ENCODE measurements at regions not wholly inside any gene's neighbourhood (a gene's known extent, or its start where the extent isn't known, plus 50 kb on each side); places are given as distances from the start of the nearest gene placed in this dataset.
"Not testable (repeated sequence)": the region's sequence is repeated elsewhere in the genome, so short reads cannot be mapped to it uniquely, and the experiment has no call there.

- DNase-seq = no peak
Observed at GRCh38 chr3:176149567-176149966, 1047.7 kb downstream of the TBL1XR1 start.

GRCh38 chr3:176147251-176147650, 1050.0 kb downstream of the TBL1XR1 start:
- DNase-seq = no peak

- DNase-seq = no peak
Observed at GRCh38 chr3:176141837-176142236, 1055.4 kb downstream of the TBL1XR1 start.

- no peak for DNase-seq
Observed at GRCh38 chr3:176120507-176120906, 1076.8 kb downstream of the TBL1XR1 start.

GRCh38 chr3:176119826-176120225, 1077.5 kb downstream of the TBL1XR1 start:
- DNase-seq = no peak

GRCh38 chr3:176106380-176106779, 1090.9 kb downstream of the TBL1XR1 start:
- DNase-seq = no peak

GRCh38 chr3:176097027-176097426, 1100.3 kb downstream of the TBL1XR1 start:
- DNase-seq = no peak

- DNase-seq = not testable (repeated sequence)
Observed at GRCh38 chr3:176093892-176094291, 1103.4 kb downstream of the TBL1XR1 start.

- DNase-seq = no peak
Observed at GRCh38 chr3:176090727-176091126, 1106.6 kb downstream of the TBL1XR1 start.

GRCh38 chr3:176088962-176089383, 1108.3 kb downstream of the TBL1XR1 start:
- DNase-seq = no peak

- DNase-seq = no peak
Observed at GRCh38 chr3:176087066-176087697, 1110.1 kb downstream of the TBL1XR1 start.

GRCh38 chr3:176079785-176080184, 1117.5 kb downstream of the TBL1XR1 start:
- no peak for DNase-seq

- DNase-seq = no peak
Observed at GRCh38 chr3:176078906-176079305, 1118.4 kb downstream of the TBL1XR1 start.

- no peak for DNase-seq
Observed at GRCh38 chr3:176075491-176075890, 1121.8 kb downstream of the TBL1XR1 start.

GRCh38 chr3:176075046-176075445, 1122.2 kb downstream of the TBL1XR1 start:
- DNase-seq = no peak

- no peak for DNase-seq
Observed at GRCh38 chr3:176074096-176074495, 1123.2 kb downstream of the TBL1XR1 start.

GRCh38 chr3:176071943-176072342, 1125.3 kb downstream of the TBL1XR1 start:
- no peak for DNase-seq

GRCh38 chr3:176068750-176069149, 1128.5 kb downstream of the TBL1XR1 start:
- no peak for DNase-seq

- no peak for DNase-seq
Observed at GRCh38 chr3:176058856-176059255, 1138.4 kb downstream of the TBL1XR1 start.

GRCh38 chr3:176055836-176056235, 1141.4 kb downstream of the TBL1XR1 start:
- DNase-seq = no peak

GRCh38 chr3:176051766-176052165, 1145.5 kb downstream of the TBL1XR1 start:
- DNase-seq = no peak

- no peak for DNase-seq
Observed at GRCh38 chr3:176046703-176047102, 1150.6 kb downstream of the TBL1XR1 start.

GRCh38 chr3:176041812-176042211, 1155.5 kb downstream of the TBL1XR1 start:
- DNase-seq = no peak

- DNase-seq = no peak
Observed at GRCh38 chr3:176041185-176041584, 1156.1 kb downstream of the TBL1XR1 start.

GRCh38 chr3:176037636-176038035, 1159.6 kb downstream of the TBL1XR1 start:
- no peak for DNase-seq
